GM12891 (cell line): ENCODE measurements at regions not wholly inside any gene's neighbourhood (a gene's known extent, or its start where the extent isn't known, plus 50 kb on each side); places are given as distances from the start of the nearest gene placed in this dataset.

Source experiments
- PAX5 ChIP-seq: IDR thresholded peaks from 2 replicates; pipeline ENCODE4 v1.6.1; 2011; ENCODE audit warnings: low read length, moderate library complexity, mild to moderate bottlenecking; ENCODE audit not compliant: insufficient read depth, severe bottlenecking
- POLR2A ChIP-seq: IDR thresholded peaks from 2 replicates; pipeline ENCODE4 v1.6.1; 2011; ENCODE audit warnings: low read depth, low read length, control low read depth
- POLR2AphosphoS5 ChIP-seq: IDR thresholded peaks from 2 replicates; pipeline ENCODE4 v1.6.1; 2011; ENCODE audit warnings: low read depth, low read length, control low read depth
- POU2F2 ChIP-seq: IDR thresholded peaks from 2 replicates; pipeline ENCODE4 v1.6.1; 2011; ENCODE audit warnings: low read depth, mild to moderate bottlenecking, control low read depth, low read length, moderate library complexity
- SPI1 ChIP-seq: IDR thresholded peaks from 2 replicates; pipeline ENCODE4 v1.6.1; 2011; ENCODE audit warnings: low read depth, low read length, control low read depth
- TAF1 ChIP-seq: IDR thresholded peaks from 2 replicates; pipeline ENCODE4 v1.6.1; 2011; ENCODE audit warnings: low read depth, low read length, control low read depth

DNA sequence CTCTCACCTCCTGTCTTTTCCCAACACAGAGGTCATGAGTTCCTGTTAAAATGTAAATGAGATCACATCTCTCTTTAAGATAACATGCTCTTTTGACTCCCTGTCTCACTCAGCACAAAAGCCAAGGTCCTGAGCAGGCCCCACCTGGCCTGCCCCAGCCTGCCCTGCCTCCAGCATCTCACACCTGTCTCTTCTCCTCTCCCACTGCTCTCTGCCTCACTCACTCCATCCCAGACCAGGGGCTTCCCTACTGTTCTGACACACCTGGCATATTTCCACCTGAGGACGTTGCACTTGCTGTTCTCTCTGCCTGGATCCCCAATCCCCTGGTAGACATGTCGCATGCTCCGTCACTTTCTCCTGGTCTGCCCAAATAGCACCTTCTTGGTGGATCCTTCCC lies 285.0 kb upstream of the ZMIZ1 start:
- TF ChIP-seq POLR2A = no peak
- TF ChIP-seq TAF1 = no peak
- TF ChIP-seq POLR2AphosphoS5 = no peak
- no peak for TF ChIP-seq PAX5
- TF ChIP-seq SPI1 = no peak
- no peak for TF ChIP-seq POU2F2
